Breast epithelium (tissue), 4 donors: ENCODE measurements at regions not wholly inside any gene's neighbourhood (a gene's known extent, or its start where the extent isn't known, plus 50 kb on each side); places are given as distances from the start of the nearest gene placed in this dataset.
A peak's percentile ranks its signal among the peaks of the same experiment; 100 is the strongest.

Source experiments
- DNase-seq, 2 donors: peaks; one replicate each; pipeline ENCODE4 v3.0.0-alpha.2; 2019; ENCODE audit warnings: low spot score in 2 of 2
- H3K27ac ChIP-seq, 2 donors: fragments of 200-600 bp; sonication (generic) in 1 of 2; one replicate each; pipeline ENCODE4 v1.5.1; 2016 to 2019; ENCODE audit warnings: mild to moderate bottlenecking in 1 of 2
- H3K27me3 ChIP-seq, 2 donors: fragments of 200-600 bp; sonication (generic) in 1 of 2; one replicate each; pipeline versions ENCODE4 v1.5.1 to v1.6.0; 2017 to 2019; ENCODE audit warnings: control low read depth in 1 of 2, mild to moderate bottlenecking in 1 of 2
- H3K36me3 ChIP-seq: fragments of 200-600 bp; one replicate; pipeline ENCODE4 v1.5.1; 2019
- H3K4me1 ChIP-seq, 2 donors: fragments of 200-600 bp; sonication (generic); one replicate each; pipeline ENCODE4 v1.5.1; 2016 to 2019; ENCODE audit warnings: control low read depth in 1 of 2
- H3K4me3 ChIP-seq, 3 donors: fragments of 200-600 bp; sonication (generic); 1 replicate in 2 of 3; 2 replicates in 1 of 3; pipeline ENCODE4 v1.5.1; 2016 to 2019; ENCODE audit warnings: mild to moderate bottlenecking in 3 of 3, moderate library complexity in 2 of 3
- H3K9me3 ChIP-seq, 2 donors: fragments of 200-600 bp; sonication (generic) in 1 of 2; one replicate each; pipeline ENCODE4 v1.5.1; 2016 to 2019; ENCODE audit warnings: control low read depth in 1 of 2
- POLR2A ChIP-seq: fragments of 450-650 bp; IDR thresholded peaks from one replicate; pipeline ENCODE4 v1.6.1; 2016; ENCODE audit warnings: antibody characterized with exemption, mild to moderate bottlenecking, moderate library complexity
- POLR2AphosphoS5 ChIP-seq, 3 donors: sonication (generic); formaldehyde crosslinking; IDR thresholded peaks; one replicate each; pipeline ENCODE4 v1.6.1; 2017; ENCODE audit warnings: antibody characterized with exemption in 3 of 3
- intact Hi-C: fragments of 100-400 bp; cut with DNase I; formaldehyde crosslinking; loops from one replicate; pipeline ENCODE4 v1.15.1; 2023; ENCODE audit warnings: low total_unique reads
- TF ChIP-seq, protein P1 (sequence below), 3 donors: fragments of 450-650 bp; IDR thresholded peaks; one replicate each; pipeline ENCODE4 v1.5.1; 2016 to 2017; ENCODE audit warnings: antibody characterized with exemption in 3 of 3, mild to moderate bottlenecking in 3 of 3, moderate library complexity in 3 of 3

DNA sequence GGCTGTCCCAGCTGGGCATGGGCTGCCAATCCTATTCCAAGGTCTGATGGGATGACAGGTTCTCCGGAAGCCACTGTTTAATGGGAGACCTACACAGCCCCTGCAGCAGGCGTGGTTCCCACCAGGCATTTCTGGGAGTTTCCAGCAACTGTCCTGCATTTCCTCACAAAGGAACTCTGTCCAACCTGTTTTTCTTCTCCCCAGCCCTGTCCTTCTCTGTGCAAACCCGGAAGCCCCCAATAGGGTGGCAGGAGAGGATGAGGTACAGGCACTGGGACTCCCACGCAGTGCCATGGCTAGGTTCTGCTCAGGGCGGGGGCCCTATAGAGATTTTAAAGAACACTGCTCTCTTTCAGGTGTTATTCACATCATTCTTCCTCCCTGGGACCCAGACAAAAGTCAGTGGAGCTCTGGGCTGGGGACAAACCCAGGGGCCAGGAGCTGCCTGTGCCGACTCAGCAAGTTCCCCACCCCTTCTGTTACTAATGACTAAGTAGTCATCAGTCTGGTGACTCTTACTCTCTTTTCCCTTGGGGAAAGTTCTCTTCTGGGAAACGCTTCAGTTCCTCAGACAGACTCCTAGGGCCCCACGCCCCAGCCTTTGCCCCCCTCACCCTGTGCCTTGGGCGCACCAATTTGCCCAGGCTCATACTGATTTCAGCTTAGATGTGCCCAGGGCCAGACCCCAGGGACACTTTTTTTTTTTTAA lies 97.7 kb downstream of the CD47 start:
- no peak for DNase-seq
- Histone ChIP-seq H3K27ac (no peak overlapping the region), H3K27me3 (no peaks in the 10 kb centered on the region), H3K36me3 (no peaks in the 10 kb centered on the region), H3K9me3 (no peaks in the 10 kb centered on the region), H3K4me3 (no peak overlapping the region), H3K4me1 (peaks cover under 1 to 4% of the 10 kb centered on the region in 2 donors)
- intact Hi-C loops = no loop called here
- TF ChIP-seq POLR2AphosphoS5 (IDR thresholded peaks at IDR 0.05) = no peak

DNA sequence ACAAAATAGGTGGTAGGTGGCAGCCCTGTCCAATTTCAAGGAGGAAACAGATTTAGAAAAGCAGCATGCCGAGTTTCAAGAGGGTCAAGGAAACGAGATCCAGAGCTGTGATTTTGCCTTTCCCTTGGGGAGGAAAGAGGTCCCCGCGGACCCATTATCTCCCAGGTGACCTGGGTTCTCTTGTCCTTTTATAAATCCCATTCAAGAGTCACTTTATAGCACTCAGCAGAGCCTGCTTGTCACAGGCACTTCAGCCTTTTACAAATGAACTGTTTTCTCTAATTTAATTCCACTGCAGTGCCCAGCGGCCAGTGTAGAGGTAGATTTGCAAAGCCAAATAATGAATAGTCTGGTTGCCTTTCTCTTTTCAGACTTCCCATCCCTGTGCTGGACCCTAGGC lies 99.9 kb downstream of the CD47 start:
- intact Hi-C loops = no loop called here
- Histone ChIP-seq H3K4me3 (no peak overlapping the region), H3K9me3 (no peaks in the 10 kb centered on the region), H3K4me1 (peaks cover 7 to 9% of the 10 kb centered on the region in 2 donors), H3K36me3 (no peaks in the 10 kb centered on the region), H3K27ac (no peak overlapping the region), H3K27me3 (no peaks in the 10 kb centered on the region)
- no peak for TF ChIP-seq POLR2AphosphoS5 (IDR thresholded peaks at IDR 0.05)
- TF ChIP-seq, protein P1, sequence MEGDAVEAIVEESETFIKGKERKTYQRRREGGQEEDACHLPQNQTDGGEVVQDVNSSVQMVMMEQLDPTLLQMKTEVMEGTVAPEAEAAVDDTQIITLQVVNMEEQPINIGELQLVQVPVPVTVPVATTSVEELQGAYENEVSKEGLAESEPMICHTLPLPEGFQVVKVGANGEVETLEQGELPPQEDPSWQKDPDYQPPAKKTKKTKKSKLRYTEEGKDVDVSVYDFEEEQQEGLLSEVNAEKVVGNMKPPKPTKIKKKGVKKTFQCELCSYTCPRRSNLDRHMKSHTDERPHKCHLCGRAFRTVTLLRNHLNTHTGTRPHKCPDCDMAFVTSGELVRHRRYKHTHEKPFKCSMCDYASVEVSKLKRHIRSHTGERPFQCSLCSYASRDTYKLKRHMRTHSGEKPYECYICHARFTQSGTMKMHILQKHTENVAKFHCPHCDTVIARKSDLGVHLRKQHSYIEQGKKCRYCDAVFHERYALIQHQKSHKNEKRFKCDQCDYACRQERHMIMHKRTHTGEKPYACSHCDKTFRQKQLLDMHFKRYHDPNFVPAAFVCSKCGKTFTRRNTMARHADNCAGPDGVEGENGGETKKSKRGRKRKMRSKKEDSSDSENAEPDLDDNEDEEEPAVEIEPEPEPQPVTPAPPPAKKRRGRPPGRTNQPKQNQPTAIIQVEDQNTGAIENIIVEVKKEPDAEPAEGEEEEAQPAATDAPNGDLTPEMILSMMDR (IDR thresholded peaks at IDR 0.05) = no peak
- no peak for TF ChIP-seq POLR2A
- DNase-seq = no peak

DNA sequence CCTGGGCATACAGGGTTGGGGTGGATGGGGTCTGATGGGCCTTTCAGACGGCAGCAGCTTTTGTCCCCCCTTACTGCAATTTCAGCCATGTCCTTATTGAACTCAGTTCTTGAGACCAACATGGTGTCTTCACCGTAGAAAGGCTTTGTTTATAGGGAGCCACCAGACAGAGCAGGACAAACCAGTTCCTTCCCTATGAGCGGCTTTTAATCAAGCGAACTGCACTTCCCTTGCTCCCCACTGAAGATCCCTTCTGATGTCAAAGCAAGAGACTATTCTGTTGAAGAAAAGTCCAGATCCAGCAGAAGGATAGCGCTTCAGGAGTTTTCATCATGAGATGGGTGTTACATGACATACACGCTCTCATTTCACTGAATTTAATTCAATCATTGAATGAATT lies 100.4 kb downstream of the CD47 start:
- intact Hi-C loops = no loop called here
- no peak for DNase-seq
- TF ChIP-seq POLR2AphosphoS5 (IDR thresholded peaks at IDR 0.05) = no peak
- no peak for TF ChIP-seq POLR2A
- TF ChIP-seq, protein P1 (IDR thresholded peaks at IDR 0.05) = no peak

DNA sequence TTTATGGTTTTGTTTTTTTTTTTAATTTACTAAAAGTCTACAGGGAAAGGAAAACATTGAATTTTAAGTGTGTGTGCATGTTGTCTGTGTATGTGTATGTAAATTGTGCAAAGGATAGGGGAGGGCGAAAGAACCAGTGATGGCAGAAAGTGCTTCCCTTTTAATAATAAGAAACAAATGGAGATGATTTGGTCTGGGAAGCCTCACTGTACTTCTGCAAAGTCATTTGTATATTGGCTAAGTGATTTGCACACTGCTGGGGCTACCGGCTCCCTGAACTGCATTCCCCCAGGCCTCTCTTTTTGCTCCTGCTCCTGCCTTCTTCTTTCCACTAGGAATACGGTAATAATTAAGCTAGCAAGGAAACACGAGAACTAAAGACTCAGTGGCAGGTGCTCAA lies 101.2 kb downstream of the CD47 start:
- Histone ChIP-seq H3K27me3 (no peaks in the 10 kb centered on the region), H3K9me3 (no peaks in the 10 kb centered on the region), H3K4me3 (no peak overlapping the region), H3K36me3 (no peaks in the 10 kb centered on the region), H3K4me1 (peaks cover 7 to 9% of the 10 kb centered on the region in 2 donors), H3K27ac (no peak overlapping the region)
- TF ChIP-seq, protein P1 (IDR thresholded peaks at IDR 0.05) = no peak
- TF ChIP-seq POLR2A (no peak), POLR2AphosphoS5 (IDR thresholded peaks at IDR 0.05) (no peak)
- intact Hi-C loops = no loop called here
- no peak for DNase-seq

More for the DNA sequence above, 100.4 kb downstream of the CD47 start:
- Histone ChIP-seq H3K27ac (no peak overlapping the region), H3K36me3 (no peaks in the 10 kb centered on the region), H3K9me3 (no peaks in the 10 kb centered on the region), H3K27me3 (no peaks in the 10 kb centered on the region), H3K4me1 (peaks cover 7 to 9% of the 10 kb centered on the region in 2 donors), H3K4me3 (no peak overlapping the region)

DNA sequence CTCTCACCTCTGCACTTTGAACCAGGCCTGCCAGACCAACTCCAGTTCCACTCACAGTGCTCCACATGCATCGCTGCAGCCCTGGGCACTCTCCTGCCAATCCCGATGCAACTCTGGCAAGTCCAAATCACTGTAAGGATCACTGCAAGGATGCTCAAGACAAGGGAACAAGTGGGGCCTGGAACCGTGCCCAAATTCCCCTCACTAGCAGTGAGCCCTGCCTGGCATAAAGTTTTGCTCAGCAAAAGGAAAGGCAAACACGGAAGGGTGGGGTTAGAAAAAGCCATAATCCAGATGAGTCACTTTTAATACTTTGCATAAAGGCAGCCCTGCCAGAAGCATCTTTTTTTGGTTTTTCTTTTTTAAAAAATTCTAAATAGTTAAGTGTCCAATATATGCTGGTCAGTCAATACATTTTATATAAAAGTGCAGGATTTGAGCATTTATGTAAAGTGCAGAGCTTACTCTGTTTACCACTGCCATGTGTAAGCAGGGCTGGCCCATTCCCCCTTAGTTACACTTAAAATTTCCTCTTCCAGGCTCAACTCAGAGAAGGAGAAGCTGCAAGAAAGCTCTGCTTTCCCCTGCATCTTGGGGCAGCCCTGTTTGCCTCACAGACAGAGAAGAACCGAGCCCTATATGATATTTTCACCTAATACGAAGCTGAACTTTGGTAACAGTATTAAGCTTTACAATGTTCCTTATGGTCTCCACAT lies 102.2 kb downstream of the CD47 start:
- no peaks in the 10 kb centered on the region for H3K9me3 ChIP-seq
- peaks cover 7 to 9% of the 10 kb centered on the region in 2 donors for H3K4me1 ChIP-seq
- H3K36me3 ChIP-seq = no peaks in the 10 kb centered on the region
- DNase-seq = no peak
- intact Hi-C loops = no loop called here
- H3K27ac ChIP-seq = peak overlapping the region in 1 of 2 donors; percentile 89
- TF ChIP-seq, protein P1 (IDR thresholded peaks at IDR 0.05) = no peak
- no peak for TF ChIP-seq POLR2AphosphoS5 (IDR thresholded peaks at IDR 0.05)
- no peak for TF ChIP-seq POLR2A
- H3K4me3 ChIP-seq = no peak overlapping the region
- H3K27me3 ChIP-seq = no peaks in the 10 kb centered on the region
